ENCODE measurements at regions not wholly inside any gene's neighbourhood (a gene's known extent, or its start where the extent isn't known, plus 50 kb on each side); places are given as distances from the start of the nearest gene placed in this dataset.

DNA sequence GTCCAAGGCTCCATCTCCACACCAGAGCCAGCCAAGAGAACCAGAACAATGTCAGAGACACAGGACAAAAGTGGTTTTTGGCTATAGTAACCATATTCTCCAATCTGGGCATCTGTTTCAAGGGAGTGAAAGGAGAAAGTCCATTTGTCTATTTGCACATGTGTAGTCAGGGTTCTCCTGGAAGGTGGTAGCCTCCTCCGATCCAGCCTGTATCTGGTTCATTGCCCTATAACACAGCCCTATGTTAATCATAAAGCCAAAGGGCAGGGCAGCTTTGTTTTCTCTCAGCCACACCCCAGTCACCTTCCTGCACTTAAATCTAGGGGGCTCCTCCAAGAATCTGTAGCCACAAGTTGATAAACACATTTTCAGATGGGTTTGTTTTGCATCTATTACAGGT, 128.1 kb upstream of the ADPGK start:
- Mint-ChIP-seq H3K4me1 (no peaks in the 10 kb centered on the region), H3K27ac (no peak overlapping the region), H3K36me3 (ENCODE audit: insufficient read depth in 1 of 3, low read depth in 3 of 3) (no peaks in the 10 kb centered on the region), H3K4me3 (no peak overlapping the region), H3K27me3 (ENCODE audit: low read depth) (peaks cover 6% of the 10 kb centered on the region; the same call in 1 of the 2 replicates), H3K9me3 (no peaks in the 10 kb centered on the region)
- Histone ChIP-seq H4K8ac (replicated peaks; ENCODE audit: insufficient read length, low read depth, low read length) (no peak overlapping the region), H4K91ac (ENCODE audit: insufficient read length, low read depth, low read length) (no peak overlapping the region), H3K4me2 (ENCODE audit: insufficient read depth, insufficient read length, low read length) (no peak overlapping the region), H2BK20ac (ENCODE audit: low read depth, low read length, poor library complexity, severe bottlenecking) (no peak overlapping the region), H4K20me1 (ENCODE audit: control insufficient read depth, insufficient read depth, insufficient read length) (no peaks in the 10 kb centered on the region), H3K79me1 (ENCODE audit: insufficient read depth, low read depth, low read length, poor library complexity, severe bottlenecking) (no peaks in the 10 kb centered on the region), H2BK15ac (ENCODE audit: low read depth, low read length) (no peak overlapping the region), H4K5ac (ENCODE audit: insufficient read length, low read depth, low read length) (no peak overlapping the region), H3K9ac (ENCODE audit: extremely low read depth, insufficient read length, low read length) (no peak overlapping the region), H3K4me1 (ENCODE audit: insufficient read depth, low read length) (no peaks in the 10 kb centered on the region), H3K27ac (ENCODE audit: insufficient read length, low read depth, low read length) (no peak overlapping the region), H3K23me2 (ENCODE audit: insufficient read length, low read depth, low read length, poor library complexity, severe bottlenecking) (no peaks in the 10 kb centered on the region), H2AFZ (ENCODE audit: low read length) (no peak overlapping the region), H3K4ac (ENCODE audit: low read depth, low read length) (no peak overlapping the region), H3K18ac (ENCODE audit: insufficient read length, low read depth, low read length) (no peak overlapping the region), H2BK120ac (ENCODE audit: low read depth, low read length, poor library complexity, severe bottlenecking) (no peak overlapping the region), H2BK12ac (ENCODE audit: insufficient read length, low read depth, low read length) (no peak overlapping the region), H3K14ac (ENCODE audit: insufficient read depth, low read length) (no peak overlapping the region), H3K79me2 (ENCODE audit: insufficient read depth, low read length) (no peaks in the 10 kb centered on the region), H3K27me3 (ENCODE audit: insufficient read depth, low read length) (no peaks in the 10 kb centered on the region), H3K56ac (ENCODE audit: insufficient read length, low read depth, low read length) (no peak overlapping the region), H3T11ph (ENCODE audit: low read length) (no peak overlapping the region), H2AK5ac (ENCODE audit: insufficient read length, low read length) (no peak overlapping the region), H3K9me3 (ENCODE audit: control insufficient read depth, low read depth, low read length) (no peaks in the 10 kb centered on the region), H3K23ac (ENCODE audit: insufficient read length, low read depth, low read length) (no peak overlapping the region), H2BK5ac (ENCODE audit: insufficient read length, low read length) (no peak overlapping the region)
- TF ChIP-seq, protein P1, sequence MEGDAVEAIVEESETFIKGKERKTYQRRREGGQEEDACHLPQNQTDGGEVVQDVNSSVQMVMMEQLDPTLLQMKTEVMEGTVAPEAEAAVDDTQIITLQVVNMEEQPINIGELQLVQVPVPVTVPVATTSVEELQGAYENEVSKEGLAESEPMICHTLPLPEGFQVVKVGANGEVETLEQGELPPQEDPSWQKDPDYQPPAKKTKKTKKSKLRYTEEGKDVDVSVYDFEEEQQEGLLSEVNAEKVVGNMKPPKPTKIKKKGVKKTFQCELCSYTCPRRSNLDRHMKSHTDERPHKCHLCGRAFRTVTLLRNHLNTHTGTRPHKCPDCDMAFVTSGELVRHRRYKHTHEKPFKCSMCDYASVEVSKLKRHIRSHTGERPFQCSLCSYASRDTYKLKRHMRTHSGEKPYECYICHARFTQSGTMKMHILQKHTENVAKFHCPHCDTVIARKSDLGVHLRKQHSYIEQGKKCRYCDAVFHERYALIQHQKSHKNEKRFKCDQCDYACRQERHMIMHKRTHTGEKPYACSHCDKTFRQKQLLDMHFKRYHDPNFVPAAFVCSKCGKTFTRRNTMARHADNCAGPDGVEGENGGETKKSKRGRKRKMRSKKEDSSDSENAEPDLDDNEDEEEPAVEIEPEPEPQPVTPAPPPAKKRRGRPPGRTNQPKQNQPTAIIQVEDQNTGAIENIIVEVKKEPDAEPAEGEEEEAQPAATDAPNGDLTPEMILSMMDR (conservative IDR thresholded peaks at IDR 0.05): no peak
- DNase-seq: no peak
- WGBS (ENCODE audit: extremely low coverage, insufficient read length, low lambda C conversion rate): no CpG with 5 or more reads among the region's 1 CpG
